ENCODE measurements at regions not wholly inside any gene's neighbourhood (a gene's known extent, or its start where the extent isn't known, plus 50 kb on each side); places are given as distances from the start of the nearest gene placed in this dataset.

- TF ChIP-seq FOXK2 (IDR thresholded peaks at IDR 0.05): no peak
- TF ChIP-seq CBX3 (IDR thresholded peaks at IDR 0.05; ENCODE audit: borderline replicate concordance, low read depth): no peak
- no peak for TF ChIP-seq ESRRA (IDR thresholded peaks at IDR 0.05; ENCODE audit: low read length)
- TF ChIP-seq SUPT20H (IDR thresholded peaks at IDR 0.05; ENCODE audit: borderline replicate concordance, control insufficient read depth, low read depth, low read length): no peak
- TF ChIP-seq TCF7 (IDR thresholded peaks at IDR 0.05; ENCODE audit: borderline replicate concordance): no peak
- no peak for TF ChIP-seq SMAD5 (IDR thresholded peaks at IDR 0.05; ENCODE audit: low read depth)
- TF ChIP-seq ZNF207 (IDR thresholded peaks at IDR 0.05; ENCODE audit: borderline replicate concordance): peak; percentile 97; the same call in 1 of the 2 replicates
- TF ChIP-seq, protein P1, sequence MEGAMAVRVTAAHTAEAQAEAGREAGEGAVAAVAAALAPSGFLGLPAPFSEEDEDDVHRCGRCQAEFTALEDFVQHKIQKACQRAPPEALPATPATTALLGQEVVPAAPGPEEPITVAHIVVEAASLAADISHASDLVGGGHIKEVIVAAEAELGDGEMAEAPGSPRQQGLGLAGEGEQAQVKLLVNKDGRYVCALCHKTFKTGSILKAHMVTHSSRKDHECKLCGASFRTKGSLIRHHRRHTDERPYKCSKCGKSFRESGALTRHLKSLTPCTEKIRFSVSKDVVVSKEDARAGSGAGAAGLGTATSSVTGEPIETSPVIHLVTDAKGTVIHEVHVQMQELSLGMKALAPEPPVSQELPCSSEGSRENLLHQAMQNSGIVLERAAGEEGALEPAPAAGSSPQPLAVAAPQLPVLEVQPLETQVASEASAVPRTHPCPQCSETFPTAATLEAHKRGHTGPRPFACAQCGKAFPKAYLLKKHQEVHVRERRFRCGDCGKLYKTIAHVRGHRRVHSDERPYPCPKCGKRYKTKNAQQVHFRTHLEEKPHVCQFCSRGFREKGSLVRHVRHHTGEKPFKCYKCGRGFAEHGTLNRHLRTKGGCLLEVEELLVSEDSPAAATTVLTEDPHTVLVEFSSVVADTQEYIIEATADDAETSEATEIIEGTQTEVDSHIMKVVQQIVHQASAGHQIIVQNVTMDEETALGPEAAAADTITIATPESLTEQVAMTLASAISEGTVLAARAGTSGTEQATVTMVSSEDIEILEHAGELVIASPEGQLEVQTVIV (IDR thresholded peaks at IDR 0.05; ENCODE audit: borderline replicate concordance, partially characterized antibody): no peak
- TF ChIP-seq ASH2L (IDR thresholded peaks at IDR 0.05; ENCODE audit: borderline replicate concordance, low read depth): no peak
- peak; percentile 93 for TF ChIP-seq PAX5 (IDR thresholded peaks at IDR 0.05; ENCODE audit: borderline replicate concordance, low read depth, low read length)
- no peak for TF ChIP-seq NR2C1 (IDR thresholded peaks at IDR 0.05)
- TF ChIP-seq IRF4 (IDR thresholded peaks at IDR 0.05; ENCODE audit: low read depth, low read length): peak; percentile 88
- TF ChIP-seq ZNF384 (IDR thresholded peaks at IDR 0.05; ENCODE audit: borderline replicate concordance, low read depth, low read length): no peak
- TF ChIP-seq RELA (IDR thresholded peaks at IDR 0.05; ENCODE audit: borderline replicate concordance, partially characterized antibody): peak; percentile 59
- TF ChIP-seq ZNF24 (IDR thresholded peaks at IDR 0.05): 0 out of 2 replicates have a peak, but pooled peaks have one; percentile 2
- TF ChIP-seq SRF (IDR thresholded peaks at IDR 0.05; ENCODE audit: low read depth in 2 of 2, low read length in 2 of 2): no peak
- TF ChIP-seq EZH2 (IDR thresholded peaks at IDR 0.05; ENCODE audit: borderline replicate concordance, control insufficient read depth, low read depth, low read length): no peak
- no peak for TF ChIP-seq NFYA (IDR thresholded peaks at IDR 0.05; ENCODE audit: borderline replicate concordance, low read depth, low read length)
- TF ChIP-seq, protein P2, sequence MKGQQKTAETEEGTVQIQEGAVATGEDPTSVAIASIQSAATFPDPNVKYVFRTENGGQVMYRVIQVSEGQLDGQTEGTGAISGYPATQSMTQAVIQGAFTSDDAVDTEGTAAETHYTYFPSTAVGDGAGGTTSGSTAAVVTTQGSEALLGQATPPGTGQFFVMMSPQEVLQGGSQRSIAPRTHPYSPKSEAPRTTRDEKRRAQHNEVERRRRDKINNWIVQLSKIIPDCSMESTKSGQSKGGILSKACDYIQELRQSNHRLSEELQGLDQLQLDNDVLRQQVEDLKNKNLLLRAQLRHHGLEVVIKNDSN (IDR thresholded peaks at IDR 0.05; ENCODE audit: borderline replicate concordance, extremely low read length, insufficient read depth, low read depth, low read length): peak; percentile 20
- TF ChIP-seq, protein P3, sequence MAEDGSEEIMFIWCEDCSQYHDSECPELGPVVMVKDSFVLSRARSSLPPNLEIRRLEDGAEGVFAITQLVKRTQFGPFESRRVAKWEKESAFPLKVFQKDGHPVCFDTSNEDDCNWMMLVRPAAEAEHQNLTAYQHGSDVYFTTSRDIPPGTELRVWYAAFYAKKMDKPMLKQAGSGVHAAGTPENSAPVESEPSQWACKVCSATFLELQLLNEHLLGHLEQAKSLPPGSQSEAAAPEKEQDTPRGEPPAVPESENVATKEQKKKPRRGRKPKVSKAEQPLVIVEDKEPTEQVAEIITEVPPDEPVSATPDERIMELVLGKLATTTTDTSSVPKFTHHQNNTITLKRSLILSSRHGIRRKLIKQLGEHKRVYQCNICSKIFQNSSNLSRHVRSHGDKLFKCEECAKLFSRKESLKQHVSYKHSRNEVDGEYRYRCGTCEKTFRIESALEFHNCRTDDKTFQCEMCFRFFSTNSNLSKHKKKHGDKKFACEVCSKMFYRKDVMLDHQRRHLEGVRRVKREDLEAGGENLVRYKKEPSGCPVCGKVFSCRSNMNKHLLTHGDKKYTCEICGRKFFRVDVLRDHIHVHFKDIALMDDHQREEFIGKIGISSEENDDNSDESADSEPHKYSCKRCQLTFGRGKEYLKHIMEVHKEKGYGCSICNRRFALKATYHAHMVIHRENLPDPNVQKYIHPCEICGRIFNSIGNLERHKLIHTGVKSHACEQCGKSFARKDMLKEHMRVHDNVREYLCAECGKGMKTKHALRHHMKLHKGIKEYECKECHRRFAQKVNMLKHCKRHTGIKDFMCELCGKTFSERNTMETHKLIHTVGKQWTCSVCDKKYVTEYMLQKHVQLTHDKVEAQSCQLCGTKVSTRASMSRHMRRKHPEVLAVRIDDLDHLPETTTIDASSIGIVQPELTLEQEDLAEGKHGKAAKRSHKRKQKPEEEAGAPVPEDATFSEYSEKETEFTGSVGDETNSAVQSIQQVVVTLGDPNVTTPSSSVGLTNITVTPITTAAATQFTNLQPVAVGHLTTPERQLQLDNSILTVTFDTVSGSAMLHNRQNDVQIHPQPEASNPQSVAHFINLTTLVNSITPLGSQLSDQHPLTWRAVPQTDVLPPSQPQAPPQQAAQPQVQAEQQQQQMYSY (CRISPR knock-in tag; IDR thresholded peaks at IDR 0.05): peak; percentile 8; the same call in 1 of the 2 replicates
- no peak for TF ChIP-seq KDM1A (IDR thresholded peaks at IDR 0.05; ENCODE audit: borderline replicate concordance)
- no peak for TF ChIP-seq ZSCAN29 (IDR thresholded peaks at IDR 0.05)
- TF ChIP-seq BHLHE40 (IDR thresholded peaks at IDR 0.05; ENCODE audit: borderline replicate concordance in 1 of 2, low read depth in 2 of 2, low read length in 1 of 2): peak; percentile 96 to 97
- peak in 1 of 2 experiments; percentile 35; a peak in 2 of 4 replicates for TF ChIP-seq ETV6 (conservative IDR thresholded peaks at IDR 0.05 in 1 of 2, IDR thresholded peaks at IDR 0.05 in 1 of 2; ENCODE audit: borderline replicate concordance in 1 of 2, low read depth in 1 of 2)
Observed at GRCh38 chr6:227074-227782, 65.1 kb upstream of the DUSP22 start (continued).
